ENCODE measurements at regions not wholly inside any gene's neighbourhood (a gene's known extent, or its start where the extent isn't known, plus 50 kb on each side); places are given as distances from the start of the nearest gene placed in this dataset.

DNA sequence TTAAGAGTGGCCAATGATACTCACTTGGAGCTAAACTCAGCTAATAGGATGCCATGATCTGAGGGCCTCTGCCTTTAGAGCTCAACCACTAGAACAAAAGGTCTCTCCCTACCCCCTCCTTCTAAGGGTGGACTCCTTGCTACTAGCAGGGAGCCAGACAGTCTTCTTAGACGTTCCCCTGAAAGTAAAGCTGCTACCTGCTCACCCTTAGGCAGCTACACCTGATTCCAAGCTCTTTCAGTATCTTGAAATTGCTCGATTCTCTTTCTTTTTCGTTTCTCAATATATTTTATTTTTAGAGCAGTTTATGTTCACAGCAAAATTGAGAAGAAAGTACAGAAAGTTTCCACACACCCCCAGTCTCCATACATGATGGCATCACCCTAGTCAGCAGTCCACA lies 112.6 kb upstream of the KCNJ15 start:
- no peak for TF ChIP-seq EZH2 (IDR thresholded peaks at IDR 0.05; ENCODE audit: borderline replicate concordance, low read depth, low read length, poor library complexity, severe bottlenecking)
- TF ChIP-seq, protein P1, sequence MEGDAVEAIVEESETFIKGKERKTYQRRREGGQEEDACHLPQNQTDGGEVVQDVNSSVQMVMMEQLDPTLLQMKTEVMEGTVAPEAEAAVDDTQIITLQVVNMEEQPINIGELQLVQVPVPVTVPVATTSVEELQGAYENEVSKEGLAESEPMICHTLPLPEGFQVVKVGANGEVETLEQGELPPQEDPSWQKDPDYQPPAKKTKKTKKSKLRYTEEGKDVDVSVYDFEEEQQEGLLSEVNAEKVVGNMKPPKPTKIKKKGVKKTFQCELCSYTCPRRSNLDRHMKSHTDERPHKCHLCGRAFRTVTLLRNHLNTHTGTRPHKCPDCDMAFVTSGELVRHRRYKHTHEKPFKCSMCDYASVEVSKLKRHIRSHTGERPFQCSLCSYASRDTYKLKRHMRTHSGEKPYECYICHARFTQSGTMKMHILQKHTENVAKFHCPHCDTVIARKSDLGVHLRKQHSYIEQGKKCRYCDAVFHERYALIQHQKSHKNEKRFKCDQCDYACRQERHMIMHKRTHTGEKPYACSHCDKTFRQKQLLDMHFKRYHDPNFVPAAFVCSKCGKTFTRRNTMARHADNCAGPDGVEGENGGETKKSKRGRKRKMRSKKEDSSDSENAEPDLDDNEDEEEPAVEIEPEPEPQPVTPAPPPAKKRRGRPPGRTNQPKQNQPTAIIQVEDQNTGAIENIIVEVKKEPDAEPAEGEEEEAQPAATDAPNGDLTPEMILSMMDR (conservative IDR thresholded peaks at IDR 0.05; ENCODE audit: low read depth, low read length): no peak

Measured in A673 (cell line).